ENCODE measurements at regions not wholly inside any gene's neighbourhood (a gene's known extent, or its start where the extent isn't known, plus 50 kb on each side); places are given as distances from the start of the nearest gene placed in this dataset.

DNA sequence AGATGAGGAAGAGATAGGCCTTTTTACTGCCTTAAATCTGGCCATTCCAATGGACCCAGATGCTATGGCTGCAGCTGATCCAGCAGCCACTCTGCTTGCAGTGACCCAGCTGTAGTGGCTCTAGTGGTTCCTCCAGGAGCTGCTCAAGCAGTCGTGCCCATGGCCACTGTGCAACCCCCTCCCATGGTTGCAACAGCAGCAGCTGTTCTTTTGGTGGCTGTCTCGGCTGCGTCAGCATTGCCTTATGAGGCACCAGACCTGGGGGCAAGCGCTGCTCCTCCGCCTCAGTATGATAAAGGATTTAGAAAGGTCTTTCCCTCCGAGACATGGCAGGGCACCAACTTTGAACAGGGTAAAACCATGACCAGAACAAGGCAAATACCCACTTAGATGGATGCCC is 384.9 kb upstream of the DCC start:
- no peak for DNase-seq

DNA sequence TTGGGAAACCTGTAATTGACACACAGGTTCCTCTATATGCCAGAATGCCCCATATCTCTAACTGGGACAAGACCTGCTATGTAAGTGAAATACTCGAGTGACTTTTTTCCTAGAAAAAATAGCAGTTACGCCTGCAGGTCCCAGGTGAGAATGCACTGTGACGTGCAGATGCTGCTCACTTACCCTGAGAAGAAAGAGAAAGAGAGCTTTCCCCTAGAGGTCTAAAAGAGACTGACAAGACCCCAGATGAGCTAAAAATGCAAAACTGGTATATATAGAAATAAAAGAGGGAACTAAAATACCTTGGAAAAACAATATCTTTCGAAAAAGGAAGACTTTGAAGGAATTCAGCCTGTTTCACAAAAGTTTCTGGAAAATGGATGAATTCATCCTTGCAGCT is 383.0 kb upstream of the DCC start:
- DNase-seq = no peak

DNA sequence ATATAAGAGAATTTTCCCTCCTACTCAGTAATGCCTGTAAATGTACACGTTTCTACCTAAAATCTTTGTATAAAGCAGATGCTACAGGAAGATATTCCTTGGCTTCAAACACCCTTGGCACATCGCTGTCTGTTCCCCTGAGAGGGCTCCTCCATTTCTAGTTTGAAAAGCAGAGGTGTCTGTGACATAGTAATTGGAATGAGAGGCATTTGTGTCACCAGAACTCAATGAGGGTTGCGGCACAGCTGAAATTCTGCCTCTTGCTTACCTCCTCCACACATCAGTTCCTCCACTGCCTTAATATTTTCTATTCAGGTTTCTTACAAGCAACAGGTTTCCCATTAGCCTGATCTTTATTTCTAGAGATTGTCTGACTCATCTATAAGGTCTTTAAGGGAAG is 359.9 kb upstream of the DCC start:
- DNase-seq = no peak

DNA sequence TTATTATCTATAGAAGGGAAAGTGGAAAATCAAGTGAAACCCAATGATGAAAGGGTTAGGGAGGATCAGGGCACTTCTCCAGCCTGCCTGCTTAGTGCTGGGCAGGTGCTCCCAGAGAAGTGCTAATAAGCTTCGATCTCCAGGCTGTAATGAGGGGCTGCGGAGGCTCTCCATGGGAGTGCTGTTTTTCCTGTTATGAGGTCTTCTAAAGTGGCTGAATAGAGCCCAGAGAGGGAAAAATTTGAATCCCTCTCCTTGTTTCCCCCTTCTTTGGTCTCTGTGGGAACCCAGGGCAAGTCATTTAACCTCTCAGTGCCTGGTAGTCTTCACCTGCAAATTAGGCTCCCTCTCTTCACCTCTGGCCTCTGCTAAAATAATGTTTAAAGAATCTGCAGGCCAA is 351.7 kb upstream of the DCC start:
- DNase-seq = no peak

DNA sequence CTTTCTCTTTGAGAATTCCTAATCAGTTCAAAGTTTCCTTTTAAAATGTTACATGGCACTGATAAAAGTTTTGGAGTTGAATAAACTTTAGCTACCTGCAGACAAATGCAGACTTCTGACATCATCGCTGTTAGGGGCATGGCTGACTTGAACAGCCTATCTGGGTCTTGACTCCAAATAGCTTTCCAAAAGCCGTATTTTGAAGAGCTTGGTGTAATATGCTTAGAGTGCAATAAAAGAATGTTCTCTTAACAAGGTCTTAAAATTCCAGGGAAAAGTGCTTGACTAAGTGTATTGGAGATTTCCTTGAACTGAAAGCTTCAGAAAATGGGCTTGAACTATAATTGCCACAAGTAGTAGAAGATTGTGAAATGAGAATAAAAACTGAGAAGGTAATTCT is 342.9 kb upstream of the DCC start:
- DNase-seq = no peak

DNA sequence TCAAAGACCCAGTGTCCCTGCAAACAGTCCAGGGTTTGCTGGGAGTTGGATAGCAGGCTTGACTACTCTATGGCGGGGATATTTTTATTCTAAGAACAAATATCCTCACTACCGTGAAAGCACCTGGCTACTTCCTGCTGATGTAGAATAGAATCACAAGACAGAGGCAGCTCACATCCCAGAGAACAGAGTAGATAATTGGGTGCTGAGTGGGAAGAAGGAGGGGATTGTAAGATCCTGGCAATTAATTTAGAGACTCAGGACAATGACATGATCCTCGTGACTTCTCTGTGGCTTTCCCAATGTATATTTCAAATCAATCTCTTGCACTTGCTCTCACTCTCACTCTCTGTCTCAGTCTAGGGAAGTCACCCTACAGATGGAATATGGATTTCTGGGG is 341.9 kb upstream of the DCC start:
- DNase-seq = no peak

DNA sequence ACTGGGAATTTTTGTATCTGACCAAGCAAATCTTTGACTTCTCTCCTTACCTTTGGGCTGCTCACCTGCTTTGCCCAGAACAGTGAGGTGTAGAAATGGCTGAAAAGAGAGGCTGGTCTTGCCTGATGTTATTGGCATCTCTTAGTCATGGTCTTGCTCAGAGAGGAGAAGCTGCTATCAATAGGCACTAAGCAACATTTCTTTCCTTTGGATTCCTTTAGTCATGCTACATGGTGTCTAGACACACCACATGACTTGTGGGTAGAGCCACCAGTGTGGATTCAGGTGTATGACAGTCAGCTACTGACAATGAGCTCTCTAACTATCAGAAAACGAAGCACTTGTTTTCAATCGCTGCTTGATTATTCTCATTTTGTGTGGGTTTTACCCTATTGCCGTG is 341.3 kb upstream of the DCC start:
- no peak for DNase-seq

DNA sequence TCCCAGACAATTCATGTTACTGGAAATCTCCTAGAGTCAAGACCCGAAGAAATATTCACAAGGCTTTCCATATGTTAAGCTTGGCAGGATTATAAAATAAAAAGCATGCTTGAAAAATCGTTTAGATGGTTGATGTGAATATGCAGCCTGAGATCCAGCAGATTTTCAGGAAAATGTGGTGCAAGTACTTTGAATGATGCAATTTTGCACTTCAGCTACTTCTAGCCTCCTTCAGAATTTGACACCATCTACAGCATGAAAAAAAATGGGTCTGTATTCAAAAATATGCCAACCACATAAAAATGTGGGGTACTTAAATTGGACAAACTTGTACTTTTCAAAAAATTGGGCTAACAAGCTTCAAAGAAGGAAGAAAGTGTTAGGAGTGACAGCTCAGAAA is 340.6 kb upstream of the DCC start:
- no peak for DNase-seq

DNA sequence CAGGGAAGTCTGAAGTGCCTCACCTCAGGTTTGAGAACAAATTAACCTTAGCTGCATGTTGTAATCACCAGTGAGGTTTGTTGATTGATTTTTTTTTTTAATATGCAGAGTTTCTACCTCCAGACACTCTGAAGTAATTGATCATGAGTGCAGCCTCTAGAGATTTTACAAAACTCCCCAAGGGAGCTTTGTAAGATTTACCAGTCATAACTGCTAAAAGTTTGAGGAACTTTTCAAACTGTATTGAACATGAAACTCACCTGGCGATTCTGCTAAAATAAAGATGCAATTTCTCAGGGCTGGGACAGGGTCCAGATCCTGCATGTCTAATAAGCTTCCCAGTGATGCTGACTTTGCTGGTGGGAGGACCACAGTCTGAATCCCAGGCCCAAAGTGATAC is 339.6 kb upstream of the DCC start:
- DNase-seq = no peak

DNA sequence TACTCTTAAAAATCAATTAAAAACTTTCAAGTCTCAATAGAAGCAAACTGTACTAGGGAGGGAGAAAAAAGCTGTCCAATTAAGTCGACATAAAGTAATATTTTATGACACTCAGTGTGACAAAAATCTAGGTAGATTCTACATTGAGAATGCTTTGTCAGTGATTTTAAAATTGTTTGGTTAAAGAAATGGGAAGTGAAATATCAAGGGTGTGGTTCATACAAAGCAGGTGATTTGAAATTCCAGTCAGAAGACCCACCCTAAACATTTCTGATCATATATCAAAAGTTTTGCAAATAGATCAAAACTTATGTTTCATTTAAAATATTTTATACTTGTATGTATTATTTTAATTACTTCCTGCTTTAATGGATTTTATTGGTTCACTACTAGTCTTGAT is 338.9 kb upstream of the DCC start:
- DNase-seq = no peak

DNA sequence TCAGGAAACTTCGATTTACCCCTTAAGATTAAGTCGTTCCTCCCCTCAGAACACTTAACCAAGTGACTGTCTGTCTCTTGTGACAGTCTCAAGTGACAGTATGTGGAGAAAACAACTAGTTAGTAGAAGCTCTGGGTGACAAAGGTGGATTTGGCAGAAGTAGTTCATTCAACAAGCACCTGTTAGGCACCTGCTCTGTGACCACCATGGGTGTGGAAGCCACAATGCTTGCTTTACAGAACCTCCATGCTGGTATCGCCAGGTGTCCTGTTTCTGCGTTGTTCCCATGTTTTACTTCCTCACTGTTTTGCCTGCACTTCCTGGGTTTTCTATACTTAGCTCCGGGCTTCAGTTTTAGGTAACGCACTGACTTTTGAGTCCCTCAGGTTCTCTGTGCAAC is 337.4 kb upstream of the DCC start:
- DNase-seq = no peak

DNA sequence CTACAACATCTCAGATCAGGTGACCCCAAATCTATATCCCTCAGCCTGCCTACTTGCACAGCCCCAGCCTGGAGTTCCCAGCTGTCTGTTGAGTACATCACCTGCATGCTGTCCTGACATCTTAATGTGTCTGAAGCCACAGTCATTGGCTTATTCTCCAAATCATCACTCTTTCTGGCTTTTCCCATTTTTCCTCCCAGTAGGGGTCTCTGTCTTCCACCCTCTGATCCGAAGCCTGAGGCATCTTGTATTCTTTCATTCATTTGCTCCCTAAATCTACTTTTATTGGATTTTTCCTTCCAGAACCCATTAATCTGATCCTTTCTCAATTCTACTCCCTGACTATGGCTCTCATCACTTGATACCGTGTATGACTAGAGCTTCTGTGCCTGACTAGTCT is 332.9 kb upstream of the DCC start:
- no peak for DNase-seq

DNA sequence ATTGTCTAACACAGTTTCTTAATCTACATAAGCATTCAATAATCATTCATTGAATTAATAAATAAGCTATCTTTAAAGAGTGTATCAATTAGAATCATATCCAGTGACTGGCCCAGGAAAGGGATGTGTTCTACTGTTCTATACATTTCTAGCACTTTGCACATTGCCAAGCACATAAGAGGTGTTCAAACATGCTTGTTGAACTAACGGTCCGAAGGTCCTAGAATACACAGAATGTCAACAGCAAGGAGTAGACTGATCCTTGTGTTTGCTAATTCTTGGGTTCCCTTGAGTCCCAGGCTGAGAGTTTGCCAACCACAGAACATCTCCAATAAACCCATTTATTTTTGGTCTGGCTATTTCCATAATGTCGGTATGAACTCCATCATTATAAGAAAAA is 331.7 kb upstream of the DCC start:
- DNase-seq = no peak

DNA sequence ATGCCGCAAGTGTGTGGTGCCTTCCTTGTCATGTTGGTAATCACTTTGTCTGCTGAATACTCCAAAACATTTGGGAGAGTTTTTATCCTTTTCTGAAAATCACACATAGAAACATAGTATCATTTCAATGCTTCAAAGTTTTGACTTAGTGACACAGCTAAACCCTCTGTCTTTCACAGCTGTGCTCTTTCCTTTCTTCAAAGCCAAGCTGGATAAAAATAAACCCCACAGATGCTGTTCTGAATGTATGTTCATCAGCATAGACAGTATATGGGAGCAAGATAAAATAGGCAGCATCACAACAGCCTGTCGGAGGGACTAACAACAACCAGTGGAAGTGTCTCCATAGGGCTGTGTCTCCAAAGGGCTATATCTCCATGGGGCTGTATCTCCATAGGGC is 331.3 kb upstream of the DCC start:
- DNase-seq = no peak

DNA sequence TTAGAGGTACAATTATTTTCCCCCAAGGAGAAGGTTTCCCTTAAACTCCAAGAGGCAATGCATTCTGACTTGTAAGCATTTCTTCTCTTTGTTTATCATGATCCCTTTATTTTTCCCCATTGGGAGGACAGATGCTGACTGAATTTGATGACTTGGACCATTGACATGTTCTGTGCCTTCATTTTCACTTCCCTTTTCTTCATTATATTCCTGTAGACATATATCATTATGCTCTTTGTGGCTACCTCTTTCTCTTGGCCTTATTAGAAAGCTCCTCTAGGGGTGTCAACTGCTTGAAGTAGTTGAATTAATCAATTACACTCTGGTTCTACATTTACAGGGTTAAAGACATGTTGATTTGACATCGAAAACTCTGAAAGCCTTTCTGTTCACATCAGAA is 330.0 kb upstream of the DCC start:
- DNase-seq = peak; percentile 25

DNA sequence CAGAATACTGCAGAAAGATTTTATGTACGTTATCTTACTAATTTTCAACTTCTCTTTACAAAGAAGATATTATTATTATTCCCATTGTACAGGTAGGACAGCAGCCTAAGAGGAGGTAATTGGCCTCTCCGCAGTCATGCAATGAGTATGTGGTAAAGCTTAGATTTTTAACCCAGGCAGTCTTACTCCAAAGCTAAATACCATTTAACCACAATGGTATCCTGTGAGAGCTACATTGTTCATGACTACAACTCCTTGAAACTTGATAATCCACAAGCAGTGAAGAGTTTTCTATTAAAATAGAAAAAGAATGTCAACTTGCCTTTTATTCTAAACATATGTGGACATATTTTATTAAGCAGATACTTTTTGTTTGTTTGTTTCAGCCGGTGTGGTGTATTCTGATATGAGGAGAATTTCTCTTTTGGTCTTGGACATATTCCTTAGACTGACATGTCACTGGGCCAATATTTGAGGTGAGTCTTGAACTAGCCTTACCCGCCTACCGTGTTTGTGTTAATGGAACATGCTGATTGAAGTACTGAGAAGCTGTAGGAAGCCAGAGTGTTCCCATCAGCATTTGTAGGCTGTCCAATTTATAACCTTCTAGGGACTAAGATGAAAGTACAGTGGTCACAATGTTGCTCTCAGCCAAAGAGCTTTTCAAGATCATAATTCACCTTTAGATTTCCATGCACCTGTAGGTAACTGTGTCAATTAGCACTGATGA is 293.9 kb upstream of the DCC start:
- no peak for DNase-seq

DNA sequence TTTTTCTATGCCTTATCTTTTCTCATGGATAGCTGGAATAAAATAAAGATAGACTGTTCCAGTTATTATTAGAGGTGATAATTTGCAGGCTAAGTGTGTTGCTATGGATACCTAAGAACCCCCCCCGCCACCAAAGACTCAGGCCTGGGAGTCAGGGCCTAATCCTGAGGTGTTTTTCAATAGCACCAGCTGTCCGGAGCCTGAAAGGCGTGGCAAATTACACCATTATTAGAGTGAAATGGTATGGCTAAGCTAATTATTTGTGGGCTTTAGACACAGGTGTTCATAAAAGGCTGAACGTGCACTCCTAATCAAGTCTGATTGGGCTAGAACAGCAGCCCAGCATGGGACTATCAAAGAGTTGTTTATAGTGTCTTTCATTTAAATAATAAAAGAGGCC is 293.2 kb upstream of the DCC start:
- DNase-seq = no peak

DNA sequence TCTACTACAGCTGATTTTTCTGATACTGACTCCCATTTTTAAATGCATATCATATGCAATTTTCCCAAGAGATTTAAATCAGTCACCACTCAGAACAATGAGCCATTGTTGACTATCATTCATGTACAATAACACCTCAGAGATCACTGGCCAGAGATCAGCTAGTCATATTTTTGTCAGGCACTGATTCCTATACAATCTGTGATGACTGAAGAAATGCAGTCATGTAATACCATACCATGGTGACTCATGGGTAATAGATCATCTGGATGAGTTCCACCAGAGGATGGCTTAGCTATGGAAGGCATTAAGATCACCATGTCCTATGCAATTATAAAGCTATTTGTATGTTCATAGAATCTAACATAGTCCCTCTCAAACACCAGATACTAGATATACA is 285.7 kb upstream of the DCC start:
- DNase-seq = no peak

DNA sequence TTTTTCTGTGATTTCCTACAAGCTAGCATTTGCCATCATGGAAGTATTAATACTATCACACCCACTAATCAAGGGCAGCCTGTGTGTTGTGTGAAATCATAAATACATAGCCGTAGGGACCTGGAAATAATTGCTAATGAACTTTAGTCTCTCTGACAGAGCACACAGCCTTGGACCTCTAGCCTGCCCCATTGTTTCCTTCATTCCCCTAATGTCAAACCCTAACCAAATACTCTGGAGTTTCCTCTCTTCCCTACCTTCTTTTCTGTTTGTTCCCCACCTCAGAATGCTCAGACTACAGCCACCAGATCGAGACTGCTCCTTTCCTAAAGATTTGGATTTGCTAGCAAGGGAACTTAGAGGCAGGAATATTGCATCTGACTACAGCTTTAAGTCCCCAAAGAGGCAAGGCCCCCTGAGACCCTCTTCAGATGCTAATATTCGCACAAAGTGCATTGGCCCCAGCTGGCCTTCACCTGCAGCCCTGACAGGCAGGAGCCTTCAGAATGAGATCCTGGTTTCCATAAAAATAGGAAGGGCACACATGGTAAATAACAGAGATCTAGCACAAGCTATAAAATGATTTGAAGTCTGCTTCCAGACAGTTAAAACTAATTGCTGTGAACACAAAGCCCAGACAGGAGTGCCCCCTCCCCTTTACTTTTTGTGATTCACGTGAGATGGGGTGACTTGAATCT is 279.2 kb upstream of the DCC start:
- no peak for DNase-seq

DNA sequence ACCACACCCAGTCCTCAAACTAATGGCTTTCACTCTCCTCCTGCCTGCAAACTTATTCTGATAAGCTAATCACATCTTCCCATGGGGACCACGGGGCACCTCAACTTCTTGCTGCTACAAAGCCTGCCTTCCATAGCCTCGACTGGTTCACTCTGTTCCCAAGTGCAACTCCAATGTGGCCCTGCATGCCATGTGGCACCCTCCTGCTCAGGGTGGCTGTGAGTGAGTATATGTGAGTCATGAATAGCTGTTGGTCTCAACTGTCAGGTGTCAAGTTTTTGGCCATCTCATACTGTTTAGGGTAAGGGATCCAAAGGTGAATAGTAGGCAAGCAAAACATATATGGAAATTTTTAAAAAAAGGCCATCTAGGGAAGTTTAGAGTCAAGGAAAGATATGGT is 276.1 kb upstream of the DCC start:
- DNase-seq = no peak

DNA sequence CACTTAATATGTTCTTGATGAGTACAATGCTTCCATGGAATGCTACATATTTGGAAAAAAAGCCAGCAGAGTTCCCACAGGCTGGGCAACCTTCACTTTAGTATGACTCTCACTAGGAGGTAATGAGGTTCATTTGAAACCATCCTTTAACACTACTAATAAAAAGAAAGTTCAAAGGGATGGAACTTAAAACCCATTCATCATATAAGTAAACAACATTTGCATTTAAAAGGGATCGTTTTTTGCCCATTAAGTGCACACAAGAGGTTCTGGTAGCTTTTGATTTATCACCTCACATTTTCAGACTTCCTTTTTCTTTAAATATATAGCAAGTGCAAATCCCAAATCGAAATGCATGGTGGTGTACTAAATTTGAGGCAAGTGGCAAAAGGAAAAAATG is 270.8 kb upstream of the DCC start:
- DNase-seq = no peak

DNA sequence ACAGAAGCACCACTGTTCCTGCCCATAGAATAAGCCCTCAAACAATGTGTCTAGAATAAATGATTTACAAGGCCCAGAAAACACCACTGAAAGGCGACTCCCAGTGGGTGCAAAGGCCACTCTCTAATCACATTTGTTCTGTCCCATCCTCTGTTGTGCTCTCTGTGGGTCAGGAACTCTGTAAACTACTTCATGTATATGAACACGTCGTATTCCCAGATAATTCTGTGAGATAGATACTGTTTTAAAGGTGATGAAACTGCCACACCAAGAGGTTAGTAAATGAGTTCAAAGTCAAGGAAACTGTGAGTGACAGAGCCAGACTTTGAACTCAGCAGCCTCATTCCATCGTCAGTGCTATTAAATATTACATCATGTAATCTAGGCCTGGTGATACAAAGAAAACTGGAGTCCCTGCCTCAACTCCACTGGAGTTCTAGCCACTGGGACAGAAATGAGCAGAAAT is 269.7 kb upstream of the DCC start:
- DNase-seq = no peak

DNA sequence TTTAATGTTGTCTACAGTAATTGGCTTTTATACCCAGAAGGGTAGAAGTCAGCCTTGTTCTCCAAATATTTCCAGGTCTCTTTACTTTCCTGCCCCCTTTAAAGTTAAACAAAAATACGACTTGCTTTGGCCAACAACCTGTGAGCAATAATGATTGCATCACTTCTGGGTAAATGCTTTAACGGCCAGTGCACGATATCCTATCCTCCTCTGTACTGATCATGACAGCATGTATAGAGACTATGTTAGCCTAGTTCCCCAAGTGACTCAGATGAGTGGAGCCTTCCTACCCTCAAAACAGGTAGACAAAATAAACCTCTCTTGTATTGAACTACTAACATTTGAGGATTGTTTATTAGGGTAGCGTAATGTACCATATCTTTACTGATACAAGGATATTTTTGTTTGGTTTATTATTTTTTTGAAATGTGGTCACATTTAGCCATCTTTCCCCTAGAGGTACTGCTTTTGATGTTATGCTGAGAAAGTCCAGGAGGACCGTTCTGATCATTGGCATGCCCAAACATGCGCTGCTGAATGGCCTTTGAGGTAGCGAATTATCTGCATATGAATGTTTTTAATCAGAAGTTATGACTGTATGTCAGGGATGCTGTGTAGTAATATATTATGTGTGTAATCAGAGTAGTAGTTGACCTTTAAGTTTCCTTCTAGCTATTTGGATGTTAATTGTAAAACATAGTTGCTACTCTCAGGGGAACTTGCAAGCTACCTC is 262.6 kb upstream of the DCC start:
- no peak for DNase-seq

DNA sequence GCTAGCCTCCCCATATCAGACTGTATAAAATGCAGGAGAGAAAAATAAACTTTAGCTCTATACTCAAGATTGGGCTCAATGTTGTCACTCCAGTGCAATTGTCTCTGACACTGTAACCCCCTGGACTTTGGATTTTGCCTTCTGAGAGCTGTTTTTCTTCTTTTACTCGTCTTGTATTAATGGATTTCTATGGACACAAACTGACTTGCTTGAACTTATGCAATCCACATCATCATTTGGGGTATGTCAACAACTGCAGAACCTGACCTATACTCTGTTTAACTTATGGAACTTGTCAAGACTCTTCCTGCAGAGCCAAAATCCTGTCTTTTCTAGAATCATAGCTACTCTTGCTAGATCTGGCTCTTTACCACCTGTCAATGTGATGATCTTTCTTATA is 257.8 kb upstream of the DCC start:
- no peak for DNase-seq

Measured in MV-4-11 (cell line).